Activated CD8-positive, alpha-beta memory T cell treated with anti-CD3 and anti-CD28 coated beads, Interleukin-2, amount 50 U/mL, for 4 hours (primary cell): ENCODE measurements at regions not wholly inside any gene's neighbourhood (a gene's known extent, or its start where the extent isn't known, plus 50 kb on each side); places are given as distances from the start of the nearest gene placed in this dataset.

Experiments used
- DNase-seq: peaks from one replicate; pipeline ENCODE4 v3.0.0-alpha.2; 2020

- DNase-seq, result no peak
Measured at GRCh38 chr2:144333143-144333555, 186.8 kb downstream of the ZEB2 start.

DNA sequence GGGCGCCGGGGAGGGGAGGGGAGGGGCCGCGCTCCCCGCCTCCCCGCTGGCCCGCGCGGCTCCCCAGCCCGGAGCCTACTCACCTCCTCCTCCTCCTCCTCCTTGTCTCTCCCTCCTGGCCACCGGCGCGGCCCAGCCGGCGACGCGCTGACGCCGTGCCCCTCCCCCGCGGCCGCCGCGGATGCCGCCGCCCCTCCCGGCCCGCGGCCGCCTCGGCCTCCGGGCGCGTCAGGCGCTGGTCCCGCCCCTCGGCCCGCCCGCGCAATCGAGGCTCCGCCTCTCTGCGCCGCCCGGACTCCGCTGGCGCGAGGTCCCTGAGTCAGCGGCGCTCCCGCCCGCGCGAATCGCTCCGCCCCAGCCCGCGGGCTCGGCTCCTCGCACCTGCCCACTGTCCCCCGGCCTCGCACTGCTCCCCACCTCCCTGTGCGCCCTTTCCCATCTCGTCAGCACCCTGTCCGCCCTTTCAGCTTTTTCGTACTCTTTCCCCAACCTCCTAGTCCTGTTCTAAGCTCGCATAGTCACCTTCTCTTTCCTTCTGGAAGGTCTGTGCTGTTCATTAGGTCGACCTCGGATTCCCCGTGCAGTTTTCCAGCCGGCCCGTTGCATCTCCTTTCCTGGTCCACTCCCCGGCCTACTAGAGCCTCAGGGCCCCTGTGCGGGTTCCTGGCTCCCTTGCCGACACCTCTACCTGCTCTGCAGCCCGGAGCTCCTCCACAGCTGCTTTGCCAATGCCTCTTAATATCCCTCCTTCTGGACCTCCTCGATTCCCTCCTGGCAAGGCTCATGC, 187.4 kb downstream of the ZEB2 start:
- peak; percentile 91 for DNase-seq

DNA sequence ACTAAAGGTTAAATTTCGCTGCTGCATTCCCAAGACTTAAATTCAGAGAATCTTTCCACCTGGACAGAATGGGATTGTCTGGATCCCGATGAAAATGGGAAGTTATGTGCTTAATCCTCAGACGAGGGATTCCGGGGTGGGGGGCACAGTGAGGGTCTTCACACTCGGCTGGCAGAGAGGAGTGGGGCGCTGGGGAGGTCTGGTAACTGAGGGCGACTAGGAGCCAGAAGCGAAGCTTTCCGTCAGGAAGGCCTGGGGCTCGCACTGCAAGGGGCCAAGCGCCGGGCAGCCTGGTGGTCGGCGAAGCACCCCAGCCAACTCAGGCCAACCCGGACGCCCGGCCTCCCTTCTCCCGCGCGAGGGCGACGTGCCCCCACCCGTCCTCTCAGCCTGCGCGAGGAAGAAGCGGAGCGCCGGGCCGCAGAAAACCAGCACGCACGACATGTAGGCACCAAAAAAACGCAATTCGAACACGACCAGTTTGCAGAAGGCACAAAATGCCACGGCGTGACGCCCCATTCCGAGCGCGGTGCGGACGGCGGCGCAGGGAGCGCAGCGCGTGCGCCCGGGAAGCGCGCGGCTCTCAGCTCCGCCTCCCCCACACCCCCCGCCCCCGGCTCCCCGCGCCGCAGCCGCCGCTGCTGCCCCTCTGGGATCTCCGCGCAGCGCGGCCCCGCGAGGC, 188.1 kb downstream of the ZEB2 start:
- no peak for DNase-seq

DNA sequence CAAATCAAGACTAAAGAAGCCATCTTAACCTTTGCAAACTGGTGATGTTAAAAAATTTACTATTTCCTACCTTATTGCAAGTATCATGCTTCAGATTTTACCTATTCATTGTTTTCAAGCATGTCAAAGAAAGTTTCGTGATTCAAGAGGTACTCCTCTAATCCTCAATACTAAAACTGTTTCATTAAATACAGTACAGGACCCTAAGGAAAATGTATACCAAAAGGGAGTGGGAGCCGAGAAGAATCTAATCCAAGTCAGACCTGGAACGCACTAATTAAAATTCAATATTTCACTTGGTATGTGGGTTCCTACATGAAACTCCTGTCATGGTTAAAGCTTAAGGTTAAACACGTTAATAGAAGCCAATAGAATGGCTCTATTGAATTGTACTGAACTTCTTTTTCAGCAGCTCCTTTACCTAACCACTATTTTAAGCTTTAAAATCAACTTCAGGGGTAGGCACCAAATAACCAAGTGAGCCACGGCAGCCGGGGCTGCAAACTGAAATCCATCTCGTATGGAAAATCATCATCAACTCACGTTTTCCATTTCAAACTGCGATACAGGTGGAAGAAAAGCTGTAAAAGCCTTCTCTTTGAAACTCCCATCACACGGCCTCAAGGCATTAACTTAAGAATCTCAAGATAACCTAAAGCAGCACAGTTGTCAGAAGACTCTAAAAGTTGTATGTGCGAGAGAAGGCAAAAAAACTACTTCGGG, 188.8 kb downstream of the ZEB2 start:
- peak; percentile 48 for DNase-seq

GRCh38 chr2:144329472-144329871, 190.4 kb downstream of the ZEB2 start:
- DNase-seq, result no peak

DNA sequence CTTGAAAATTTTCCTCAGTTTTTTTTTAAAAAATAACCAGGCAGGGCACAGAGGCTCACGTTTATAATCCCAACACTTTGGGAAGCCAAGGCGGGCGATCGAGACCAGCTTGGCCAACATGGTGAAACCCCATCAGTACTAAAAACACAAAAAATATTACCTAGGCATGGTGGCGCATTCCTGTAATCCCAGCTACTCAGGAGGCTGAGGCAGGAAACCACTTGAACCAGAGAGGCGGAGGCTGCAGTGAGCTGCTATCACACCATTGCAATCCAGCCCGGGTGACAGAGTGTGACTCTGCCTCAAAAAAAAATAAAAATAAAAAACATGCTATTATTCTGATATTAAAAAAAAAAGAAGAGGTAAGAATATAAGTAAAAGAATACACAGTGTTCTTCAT, 191.0 kb downstream of the ZEB2 start:
- DNase-seq, result no peak

DNA sequence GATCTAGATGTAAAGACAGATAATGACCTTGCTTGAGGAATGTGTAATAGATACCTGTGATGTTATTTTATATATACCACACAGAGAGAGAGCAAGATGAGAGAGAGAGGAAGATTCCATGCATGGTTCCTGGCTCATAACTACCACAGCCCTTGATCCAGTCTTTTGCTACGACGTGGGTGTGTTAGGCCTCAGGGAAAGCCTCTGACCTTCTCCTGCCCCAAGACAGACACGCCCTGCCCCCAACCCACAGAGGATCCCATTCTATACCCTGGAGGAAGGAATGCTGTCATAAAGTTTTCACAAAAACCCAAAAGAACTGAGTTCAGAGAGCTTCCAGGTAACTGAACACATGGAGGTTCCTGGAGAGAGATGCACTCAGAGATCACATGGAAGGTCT, 193.1 kb downstream of the ZEB2 start:
- no peak for DNase-seq

DNA sequence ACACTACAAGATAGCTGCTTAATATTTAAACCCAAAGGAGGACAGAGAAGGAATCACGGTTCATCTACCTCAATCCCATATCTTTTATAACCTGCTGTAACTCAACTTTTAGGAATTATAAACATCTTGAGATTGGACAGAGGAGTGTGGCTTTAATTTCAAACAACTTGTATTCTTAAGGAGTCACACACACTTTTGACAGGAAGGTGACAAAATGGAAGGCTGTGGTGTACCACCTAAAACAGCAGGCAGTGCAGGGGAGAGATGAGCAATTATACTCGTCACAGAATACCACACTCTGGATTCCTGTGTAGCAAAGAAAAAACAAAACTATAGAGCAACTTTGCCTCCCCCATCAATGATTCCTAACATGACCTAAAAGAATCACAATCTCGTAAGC, 194.8 kb downstream of the ZEB2 start:
- peak; percentile 47 for DNase-seq

GRCh38 chr2:144324446-144325045, 195.4 kb downstream of the ZEB2 start:
- no peak for DNase-seq

- no peak for DNase-seq
Measured at GRCh38 chr2:144323946-144324345, 196.0 kb downstream of the ZEB2 start.

DNA sequence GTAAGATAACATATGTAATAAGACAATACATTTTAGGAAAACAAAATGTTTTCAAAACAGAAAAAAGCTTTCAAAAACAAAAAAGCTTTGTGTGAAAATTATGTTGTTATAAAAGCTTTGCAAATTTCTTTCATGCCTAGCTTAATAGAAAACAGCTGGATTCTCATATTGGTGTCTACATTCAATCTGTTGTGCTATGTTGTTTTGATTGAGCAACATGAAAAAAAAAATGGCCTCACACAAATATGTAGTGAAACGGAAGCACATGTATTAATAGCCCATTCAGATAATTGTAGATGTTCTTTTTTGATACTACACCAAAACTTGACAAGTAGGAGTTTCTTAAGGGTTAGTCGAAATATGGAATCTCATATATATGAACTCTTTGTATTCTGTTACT, 197.5 kb downstream of the ZEB2 start:
- DNase-seq, result no peak

GRCh38 chr2:144320491-144320890, 199.4 kb downstream of the ZEB2 start:
- DNase-seq, result peak; percentile 75

- no peak for DNase-seq
Measured at GRCh38 chr2:144317071-144317738, 202.7 kb downstream of the ZEB2 start.

DNA sequence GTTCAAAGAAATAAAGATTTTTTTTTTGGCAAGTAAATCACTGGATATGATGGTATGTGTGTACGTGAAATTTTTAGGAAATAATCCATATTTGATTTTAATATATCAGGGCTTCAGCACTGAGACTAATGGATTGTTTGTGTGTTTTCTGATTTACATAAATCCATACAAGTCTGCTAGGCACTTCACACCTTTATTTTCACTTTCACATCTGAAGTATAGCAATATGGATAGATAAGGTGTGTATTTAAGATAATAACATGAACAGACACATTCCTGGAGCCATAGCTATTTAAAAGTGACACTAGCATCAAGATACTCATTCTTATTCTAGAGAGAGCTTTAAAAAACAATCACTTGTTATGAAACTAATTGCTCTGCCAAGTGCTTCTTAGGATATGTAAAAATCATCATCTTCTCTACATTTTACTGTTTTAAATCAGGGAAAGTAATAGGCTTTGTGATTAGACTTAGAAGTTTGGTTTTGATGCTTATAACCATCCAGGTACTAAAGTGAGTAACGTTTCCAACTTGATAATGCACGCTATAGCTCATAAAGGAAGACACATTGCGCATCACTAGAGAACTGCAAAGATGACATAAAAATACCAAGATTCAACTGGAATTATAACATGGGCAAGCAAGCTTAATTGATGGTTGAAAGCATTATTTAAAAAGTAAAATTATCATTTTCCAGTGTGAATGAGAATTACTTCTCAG, 208.9 kb downstream of the ZEB2 start:
- no peak for DNase-seq

DNA sequence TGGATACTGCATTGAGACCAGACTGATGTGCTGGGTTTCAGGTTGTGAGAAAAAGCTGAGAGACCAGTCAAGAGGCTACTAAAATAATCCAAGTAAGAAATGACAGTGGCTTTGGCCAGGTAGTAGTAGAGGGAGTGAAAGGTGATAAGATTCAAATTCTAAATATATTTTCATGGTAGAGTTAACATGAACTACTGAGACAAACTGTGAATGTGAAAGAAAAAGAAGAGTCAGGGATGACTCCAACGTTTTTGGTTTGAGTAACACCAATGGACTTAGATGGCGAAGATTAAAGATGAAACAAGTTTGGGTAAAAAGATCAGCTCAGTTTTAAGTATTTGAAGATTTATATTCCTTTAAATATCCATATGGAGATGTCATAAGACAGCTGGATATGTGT, 209.4 kb downstream of the ZEB2 start:
- DNase-seq, result no peak

DNA sequence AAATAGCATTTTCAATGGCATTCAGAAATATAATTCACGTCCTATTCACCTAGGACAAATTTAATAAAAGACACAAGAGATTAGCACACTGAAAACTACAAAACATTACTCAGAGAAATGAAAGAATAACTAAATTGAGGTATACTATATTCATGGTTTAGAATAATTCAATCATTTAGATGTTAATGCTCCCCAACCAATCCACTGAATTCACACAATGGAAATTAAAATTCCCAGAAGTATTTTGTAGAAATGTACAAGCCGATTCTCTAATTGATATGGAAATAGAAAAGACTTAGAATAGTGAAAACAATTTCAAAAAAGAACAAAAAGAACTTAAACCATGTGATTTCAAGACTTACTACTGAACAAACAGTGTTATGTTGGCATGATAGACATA, 212.2 kb downstream of the ZEB2 start:
- no peak for DNase-seq

- no peak for DNase-seq
Measured at GRCh38 chr2:144304202-144304601, 215.7 kb downstream of the ZEB2 start.

DNA sequence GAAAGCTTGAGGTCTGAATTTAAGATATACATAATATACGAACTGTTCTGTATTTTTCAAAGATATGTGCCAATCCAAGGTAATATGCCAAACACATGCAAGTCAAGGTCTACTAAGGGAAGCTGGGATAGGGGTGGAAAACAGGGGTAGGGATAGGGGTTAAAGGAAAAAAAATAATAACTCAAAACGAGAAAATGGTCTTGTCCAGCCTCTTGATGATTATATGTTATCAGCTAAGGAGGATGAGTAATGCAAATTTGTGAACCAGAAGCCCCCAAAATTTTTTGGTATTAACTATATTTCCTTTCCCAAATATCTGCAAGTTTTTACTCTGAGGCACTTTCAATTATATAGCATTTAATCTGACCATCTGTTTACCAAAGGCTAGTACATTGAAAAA, 219.3 kb downstream of the ZEB2 start:
- no peak for DNase-seq

- no peak for DNase-seq
Measured at GRCh38 chr2:144290276-144290675, 229.6 kb downstream of the ZEB2 start.

GRCh38 chr2:144288438-144288837, 231.5 kb downstream of the ZEB2 start:
- no peak for DNase-seq

GRCh38 chr2:144285324-144285723, 234.6 kb downstream of the ZEB2 start:
- no peak for DNase-seq

GRCh38 chr2:144281476-144281875, 238.4 kb downstream of the ZEB2 start:
- no peak for DNase-seq
